GM12878 (cell line): ENCODE measurements at regions not wholly inside any gene's neighbourhood (a gene's known extent, or its start where the extent isn't known, plus 50 kb on each side); places are given as distances from the start of the nearest gene placed in this dataset.

Experiments used
- ATAC-seq: fragments of 200-7000 bp; cut with Tn5 transposase; 3 replicates; pipeline ENCODE4 v1.9.1; 2020; ENCODE audit warnings: mild to moderate bottlenecking, moderate library complexity
- BruUV-seq: library from RNA; stranded (reverse); fragments of 400-500 nt; replicated peaks from 2 replicates; lab custom pipeline; 2021; lab: Mats Ljungman, UMichigan
- CTCF ChIA-PET: fragments of 300-600 bp; sonication (Branson Sonifier 250); formaldehyde crosslinking; extraction: SDS; loops from one replicate; lab custom pipeline; 2021; ENCODE audit warnings: inconsistent platforms; lab: Yijun Ruan, JAX
- POLR2A ChIA-PET: fragments of 350-600 bp; formaldehyde crosslinking; extraction: SDS; loops from one replicate; lab custom pipeline; 2021; ENCODE audit warnings: inconsistent platforms; lab: Charles Lee
- RAD21 ChIA-PET: fragments of 300-600 bp; sonication (Branson Sonifier 250); formaldehyde crosslinking; loops from one replicate; lab custom pipeline; 2023; ENCODE audit warnings: antibody characterized with exemption; ENCODE audit not compliant: unreplicated experiment; lab: Charles Lee
- SMC1A ChIA-PET: fragments of 300-600 bp; sonication (Branson Sonifier 250); formaldehyde crosslinking; loops from one replicate; lab custom pipeline; 2023; ENCODE audit not compliant: unreplicated experiment, uncharacterized antibody; lab: Charles Lee
- DNase-seq: peaks from one replicate; pipeline ENCODE4 v3.0.0-alpha.2; 2011; ENCODE audit warnings: low read depth, low spot score
- FAIRE-seq: peaks from 3 replicates; lab custom pipeline; 2011; peaks lifted over from hg19 to GRCh38; lab: Jason Lieb, UNC
- H2AFZ ChIP-seq: 2 replicates; pipeline ENCODE4 v1.6.0; 2011; ENCODE audit warnings: low read depth, low read length, control low read depth; ENCODE audit not compliant: control insufficient read depth
- H3K27ac ChIP-seq: 2 replicates; pipeline ENCODE4 v1.5.1; 2011; ENCODE audit warnings: control low read depth; ENCODE audit not compliant: control insufficient read depth, insufficient read depth
- H3K27me3 ChIP-seq, 2 experiments: replicated peaks in 1 of 2; 2 replicates each; pipeline versions ENCODE4 v1.6.0 to v1.6.1; 2011; ENCODE audit warnings: low read length in 1 of 2; ENCODE audit not compliant: control insufficient read depth in 2 of 2, insufficient read depth in 2 of 2
- H3K36me3 ChIP-seq, 2 experiments: 2 replicates each; pipeline ENCODE4 v1.5.1; 2011; ENCODE audit warnings: low read length in 1 of 2; ENCODE audit not compliant: control insufficient read depth in 2 of 2, insufficient read depth in 2 of 2
- H3K4me1 ChIP-seq: 2 replicates; pipeline ENCODE4 v1.6.1; 2011; ENCODE audit warnings: mild to moderate bottlenecking, low read length, moderate library complexity, mixed read lengths; ENCODE audit not compliant: control insufficient read depth, insufficient read depth
- H3K4me2 ChIP-seq: 2 replicates; pipeline ENCODE4 v1.6.0; 2011; ENCODE audit warnings: control low read depth; ENCODE audit not compliant: control insufficient read depth, insufficient read depth
- H3K4me3 ChIP-seq: fragments of 200-600 bp; sonication (generic); 2 replicates; pipeline ENCODE4 v1.5.1; 2016
- H3K79me2 ChIP-seq: 2 replicates; pipeline ENCODE4 v1.6.0; 2011; ENCODE audit warnings: low read length; ENCODE audit not compliant: control insufficient read depth, insufficient read depth
- H3K9ac ChIP-seq: 2 replicates; pipeline ENCODE4 v1.8.0; 2011; ENCODE audit warnings: low read length, control low read depth, mixed read lengths; ENCODE audit not compliant: control insufficient read depth, insufficient read depth
- H3K9me3 ChIP-seq: replicated peaks from 3 replicates; pipeline ENCODE4 v1.5.1; 2011; ENCODE audit warnings: mild to moderate bottlenecking, low read length; ENCODE audit not compliant: control insufficient read depth, insufficient read depth
- H4K20me1 ChIP-seq: 2 replicates; pipeline ENCODE4 v1.6.0; 2011; ENCODE audit not compliant: control insufficient read depth, insufficient read depth
- NR2C2 ChIP-seq: IDR thresholded peaks from 2 replicates; pipeline ENCODE4 v1.6.1; 2011; ENCODE audit warnings: borderline replicate concordance, low read depth; ENCODE audit not compliant: control insufficient read depth, insufficient read length
- SUZ12 ChIP-seq: fragments of 200-600 bp; sonication (generic); IDR thresholded peaks from one replicate; pipeline ENCODE4 v1.6.1; 2018; ENCODE audit warnings: antibody characterized with exemption, mild to moderate bottlenecking; ENCODE audit not compliant: unreplicated experiment
- ZNF207 ChIP-seq: fragments of 450-650 bp; IDR thresholded peaks from 2 replicates; pipeline ENCODE4 v1.6.1; 2014; ENCODE audit warnings: antibody characterized with exemption, mild to moderate bottlenecking, borderline replicate concordance
- WGBS: methylation state at CpG from one replicate; pipeline ENCODE4 v1.1.6; 2016; ENCODE audit warnings: low lambda C conversion rate; ENCODE audit not compliant: insufficient replicate concordance, insufficient coverage; ENCODE audit errors: missing lambda C conversion rate; 5-methylcytosine and 5-hydroxymethylcytosine counted together
- in situ Hi-C: fragments of 300-500 bp; cut with MboI; formaldehyde crosslinking; loops from 9 replicates; pipeline ENCODE4 v1.14.3; 2018; ENCODE audit warnings: mixed read lengths
- intact Hi-C: fragments of 100-400 bp; cut with micrococcal nuclease; formaldehyde crosslinking; loops from one replicate; pipeline ENCODE4 v1.14.2; 2022; ENCODE audit not compliant: unreplicated experiment
- TF ChIP-seq, protein P1 (sequence below): IDR thresholded peaks from 2 replicates; pipeline ENCODE4 v1.6.1; 2012; ENCODE audit warnings: low read depth, low read length, improper control_type of control experiment

DNA sequence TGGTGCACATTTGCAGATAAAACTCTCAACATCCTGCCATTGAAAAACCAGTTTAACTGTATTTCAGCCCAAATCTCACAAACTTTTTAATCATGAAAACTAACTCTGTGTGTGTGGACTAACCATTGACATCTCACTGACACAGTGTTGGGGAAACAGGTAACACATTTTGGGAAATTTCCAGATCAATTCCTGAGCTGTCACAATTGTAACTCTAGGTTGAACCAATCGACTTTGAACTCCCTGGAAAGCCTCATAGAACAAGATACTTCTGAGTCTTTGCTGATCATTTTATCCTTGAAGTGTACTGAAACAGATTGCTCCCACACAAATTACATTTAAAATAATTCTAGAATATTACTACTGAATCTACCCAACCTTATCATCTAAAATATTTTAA is 667.9 kb upstream of the NR2F2 start:
- H3K4me1 ChIP-seq, result no peaks in the 10 kb centered on the region
- ChIA-PET RAD21 (no interaction called here), SMC1A (interaction anchor here (1.8 kb wide), 1 partner anchor 14 kb away, joined by 4 read pairs; no protein-coding TSS in a partner anchor), POLR2A (no interaction called here), CTCF (interaction anchor here (1.2 kb wide), 1 partner anchor 16 kb away, joined by 4 read pairs; no protein-coding TSS in a partner anchor)
- in situ Hi-C loops (no loop called here), intact Hi-C loops (no loop called here)
- H3K36me3 ChIP-seq, result no peaks in the 10 kb centered on the region
- no peaks in the 10 kb centered on the region for H4K20me1 ChIP-seq
- no peak overlapping the region for H2AFZ ChIP-seq
- no peak overlapping the region for H3K4me2 ChIP-seq
- BruUV-seq, result no TSS peak
- no peaks in the 10 kb centered on the region for H3K79me2 ChIP-seq
- no peaks in the 10 kb centered on the region for H3K27me3 ChIP-seq
- no peak overlapping the region for H3K4me3 ChIP-seq
- ATAC-seq, result no peak
- no peak for TF ChIP-seq SUZ12
- TF ChIP-seq ZNF207, result no peak
- TF ChIP-seq, protein P1, sequence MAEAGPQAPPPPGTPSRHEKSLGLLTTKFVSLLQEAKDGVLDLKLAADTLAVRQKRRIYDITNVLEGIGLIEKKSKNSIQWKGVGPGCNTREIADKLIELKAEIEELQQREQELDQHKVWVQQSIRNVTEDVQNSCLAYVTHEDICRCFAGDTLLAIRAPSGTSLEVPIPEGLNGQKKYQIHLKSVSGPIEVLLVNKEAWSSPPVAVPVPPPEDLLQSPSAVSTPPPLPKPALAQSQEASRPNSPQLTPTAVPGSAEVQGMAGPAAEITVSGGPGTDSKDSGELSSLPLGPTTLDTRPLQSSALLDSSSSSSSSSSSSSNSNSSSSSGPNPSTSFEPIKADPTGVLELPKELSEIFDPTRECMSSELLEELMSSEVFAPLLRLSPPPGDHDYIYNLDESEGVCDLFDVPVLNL, result no peak
- TF ChIP-seq NR2C2, result no peak
- 0% methylated on average over 1 of the region's 1 CpG for WGBS
- DNase-seq, result no peak
- no peaks in the 10 kb centered on the region for H3K9me3 ChIP-seq
- H3K27ac ChIP-seq, result no peak overlapping the region
- FAIRE-seq, result no peak
- H3K9ac ChIP-seq, result no peak overlapping the region
